Ectodermal cell (in vitro differentiated cells): ENCODE measurements at regions not wholly inside any gene's neighbourhood (a gene's known extent, or its start where the extent isn't known, plus 50 kb on each side); places are given as distances from the start of the nearest gene placed in this dataset.

Experiments
- H3K27ac ChIP-seq: 2 replicates; pipeline ENCODE4 v1.7.0; 2013; ENCODE audit warnings: mild to moderate bottlenecking, low read depth, low read length; ENCODE audit not compliant: insufficient read depth, poor library complexity, severe bottlenecking
- H3K27me3 ChIP-seq: 2 replicates; pipeline ENCODE4 v1.7.0; 2013; ENCODE audit warnings: mild to moderate bottlenecking, low read length; ENCODE audit not compliant: insufficient read depth, control insufficient read depth, poor library complexity, severe bottlenecking
- H3K36me3 ChIP-seq: one replicate; pipeline ENCODE4 v1.7.0; 2013; ENCODE audit warnings: low read length; ENCODE audit not compliant: control insufficient read depth, insufficient read depth
- H3K4me1 ChIP-seq: one replicate; pipeline ENCODE4 v1.7.0; 2013; ENCODE audit warnings: low read length; ENCODE audit not compliant: control insufficient read depth, insufficient read depth
- H3K4me3 ChIP-seq: 2 replicates; pipeline ENCODE4 v1.7.0; 2013; ENCODE audit warnings: low read depth, low read length, control low read depth; ENCODE audit not compliant: insufficient read depth
- H3K9me3 ChIP-seq: 2 replicates; pipeline ENCODE4 v1.7.0; 2013; ENCODE audit warnings: mild to moderate bottlenecking, low read length, moderate library complexity; ENCODE audit not compliant: control insufficient read depth
- WGBS, 2 experiments: methylation state at CpG; one replicate each; pipeline ENCODE4 v1.1.7; 2013; ENCODE audit warnings: missing lambda C conversion rate in 2 of 2; 5-methylcytosine and 5-hydroxymethylcytosine counted together

DNA sequence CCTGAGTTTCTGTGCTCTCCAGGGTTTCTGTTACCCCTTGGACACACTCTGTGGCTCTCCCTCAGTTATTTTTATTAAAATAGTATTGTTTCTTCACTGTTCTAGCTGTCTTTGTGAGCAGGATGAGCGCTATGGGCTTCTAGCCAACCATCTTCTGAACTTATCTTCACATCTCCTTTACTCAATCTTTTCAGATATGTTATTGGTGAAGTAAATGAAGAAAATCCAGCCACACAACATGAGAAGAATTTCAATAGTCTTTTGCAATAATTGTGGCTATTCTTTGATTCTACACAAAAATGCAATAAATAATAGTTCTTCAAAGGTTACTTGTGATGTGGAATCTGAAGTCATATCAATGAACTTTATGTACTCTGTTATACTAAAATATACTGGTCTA is 80.3 kb upstream of the CAMK1G start:
- Histone ChIP-seq H3K9me3 (no peaks in the 10 kb centered on the region), H3K4me3 (no peak overlapping the region), H3K27me3 (no peaks in the 10 kb centered on the region), H3K36me3 (no peaks in the 10 kb centered on the region), H3K4me1 (no peaks in the 10 kb centered on the region), H3K27ac (no peak overlapping the region)
- WGBS, 2 experiments, result no CpG with 5 or more reads among the region's 1 CpG

DNA sequence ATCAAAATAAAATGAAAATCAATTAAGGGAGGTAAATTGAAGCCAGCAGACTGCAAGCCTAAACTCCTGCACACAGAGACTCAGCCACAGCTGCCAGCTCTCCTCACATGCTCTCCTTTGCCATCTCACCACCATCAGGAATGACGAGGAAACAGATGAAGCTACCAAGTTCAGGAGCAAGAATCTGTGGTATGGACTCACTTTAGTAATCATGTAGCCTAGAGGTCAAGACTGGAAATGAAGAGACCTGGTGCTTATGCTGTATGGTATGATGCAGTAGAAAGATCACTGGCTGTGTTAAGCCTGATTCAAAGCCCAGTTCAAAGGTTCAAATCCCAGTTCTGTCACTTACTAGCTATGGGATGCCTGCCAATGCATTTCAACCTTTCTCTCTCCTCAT is 78.9 kb upstream of the CAMK1G start:
- H3K4me3 ChIP-seq, result no peak overlapping the region
- H3K27ac ChIP-seq, result no peak overlapping the region
- no peaks in the 10 kb centered on the region for H3K36me3 ChIP-seq
- H3K4me1 ChIP-seq, result no peaks in the 10 kb centered on the region
- H3K27me3 ChIP-seq, result no peaks in the 10 kb centered on the region
- WGBS, 2 experiments, result 88 to 89% methylated on average over 1 of the region's 1 CpG
- H3K9me3 ChIP-seq, result no peaks in the 10 kb centered on the region

DNA sequence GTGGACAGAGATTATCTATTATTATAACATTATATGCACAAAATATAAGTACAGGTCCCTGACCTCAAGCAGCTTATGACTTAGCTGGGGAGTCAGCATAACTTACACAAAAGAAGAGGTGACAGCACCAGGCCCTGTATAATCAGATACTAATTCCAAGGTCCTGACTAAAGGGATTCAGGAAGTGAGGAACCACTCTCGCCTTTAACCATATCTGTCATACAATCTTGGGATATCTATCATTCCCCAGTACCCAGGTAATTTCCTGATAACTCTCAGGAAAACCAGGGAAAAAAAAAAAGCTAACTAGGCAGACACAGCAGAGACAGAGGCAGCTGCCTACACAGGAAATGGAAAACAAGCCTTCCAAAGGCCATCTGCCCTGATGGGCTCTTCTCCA is 78.5 kb upstream of the CAMK1G start:
- H3K36me3 ChIP-seq, result no peaks in the 10 kb centered on the region
- H3K4me3 ChIP-seq, result no peak overlapping the region
- no peak overlapping the region for H3K27ac ChIP-seq
- WGBS, 2 experiments, result 80 to 100% methylated on average over 1 of the region's 1 CpG
- H3K27me3 ChIP-seq, result no peaks in the 10 kb centered on the region
- no peaks in the 10 kb centered on the region for H3K4me1 ChIP-seq
- H3K9me3 ChIP-seq, result no peaks in the 10 kb centered on the region

DNA sequence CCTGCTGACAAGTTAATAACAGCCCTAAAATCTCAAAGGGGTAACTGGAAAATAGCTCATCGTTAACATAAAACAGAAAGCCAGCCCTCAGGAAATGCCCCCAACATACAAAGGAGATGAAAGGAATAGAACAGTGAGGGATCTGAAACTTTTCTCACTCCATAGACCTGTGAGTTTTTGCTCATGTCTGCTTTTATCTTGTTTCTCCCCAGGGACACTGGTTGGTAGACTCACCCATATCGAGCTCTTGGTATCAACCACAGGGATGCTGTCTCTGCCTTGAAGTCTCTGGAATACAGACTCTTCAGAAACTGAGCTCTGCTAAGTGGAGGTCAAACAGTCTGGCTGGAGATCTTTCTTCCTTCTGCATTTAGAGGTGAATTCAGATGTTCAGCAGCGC is 77.4 kb upstream of the CAMK1G start:
- H3K4me1 ChIP-seq, result no peaks in the 10 kb centered on the region
- H3K27ac ChIP-seq, result no peak overlapping the region
- H3K9me3 ChIP-seq, result no peaks in the 10 kb centered on the region
- H3K27me3 ChIP-seq, result no peaks in the 10 kb centered on the region
- no peaks in the 10 kb centered on the region for H3K36me3 ChIP-seq
- 90 to 91% methylated on average over 3 of the region's 3 CpGs for WGBS, 2 experiments
- H3K4me3 ChIP-seq, result no peak overlapping the region

DNA sequence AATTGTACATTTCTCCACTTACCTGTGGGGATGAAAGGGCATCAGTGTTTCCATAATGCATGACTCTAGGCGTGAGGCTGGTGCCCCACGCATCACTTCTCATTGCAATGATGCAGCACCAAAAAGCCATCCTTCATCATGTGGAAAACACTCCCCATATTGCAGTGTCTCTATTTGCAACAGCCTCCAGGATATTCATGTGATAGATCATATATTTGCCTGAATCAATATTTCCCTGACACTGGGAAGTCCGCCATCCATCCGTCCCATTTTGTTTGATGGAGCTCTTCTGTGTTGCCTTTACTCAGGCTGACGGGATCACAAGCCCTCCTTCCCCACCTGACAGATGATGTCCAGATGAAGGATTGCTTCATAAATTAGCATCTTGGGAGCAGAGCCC is 74.5 kb upstream of the CAMK1G start:
- no peaks in the 10 kb centered on the region for H3K4me1 ChIP-seq
- H3K36me3 ChIP-seq, result no peaks in the 10 kb centered on the region
- no peaks in the 10 kb centered on the region for H3K27me3 ChIP-seq
- 94 to 97% methylated on average over 5 of the region's 5 CpGs for WGBS, 2 experiments
- no peak overlapping the region for H3K4me3 ChIP-seq
- no peaks in the 10 kb centered on the region for H3K9me3 ChIP-seq
- no peak overlapping the region for H3K27ac ChIP-seq

DNA sequence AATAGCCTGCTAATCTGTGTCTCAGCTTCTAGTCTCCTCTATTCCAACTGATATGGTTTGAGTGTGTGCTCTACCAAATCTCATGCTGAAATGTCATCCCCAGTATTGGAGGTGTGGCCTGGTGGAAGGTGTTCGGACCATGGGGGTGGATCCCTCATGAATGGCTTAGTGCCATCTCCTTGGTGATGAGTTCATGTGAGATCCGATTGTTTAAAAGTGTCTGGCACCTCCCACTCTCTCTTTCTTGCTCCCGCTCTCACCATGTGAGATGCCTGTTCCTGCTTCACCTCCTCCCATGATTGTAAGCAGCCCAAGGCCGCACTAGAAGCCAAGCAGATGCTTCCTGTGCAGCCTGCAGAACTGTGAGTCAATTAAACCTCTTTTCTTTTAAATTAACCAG is 73.5 kb upstream of the CAMK1G start:
- no peaks in the 10 kb centered on the region for H3K27me3 ChIP-seq
- H3K4me3 ChIP-seq, result no peak overlapping the region
- H3K9me3 ChIP-seq, result no peaks in the 10 kb centered on the region
- no peak overlapping the region for H3K27ac ChIP-seq
- H3K36me3 ChIP-seq, result no peaks in the 10 kb centered on the region
- H3K4me1 ChIP-seq, result no peaks in the 10 kb centered on the region
- 77 to 79% methylated on average over 4 of the region's 4 CpGs for WGBS, 2 experiments

DNA sequence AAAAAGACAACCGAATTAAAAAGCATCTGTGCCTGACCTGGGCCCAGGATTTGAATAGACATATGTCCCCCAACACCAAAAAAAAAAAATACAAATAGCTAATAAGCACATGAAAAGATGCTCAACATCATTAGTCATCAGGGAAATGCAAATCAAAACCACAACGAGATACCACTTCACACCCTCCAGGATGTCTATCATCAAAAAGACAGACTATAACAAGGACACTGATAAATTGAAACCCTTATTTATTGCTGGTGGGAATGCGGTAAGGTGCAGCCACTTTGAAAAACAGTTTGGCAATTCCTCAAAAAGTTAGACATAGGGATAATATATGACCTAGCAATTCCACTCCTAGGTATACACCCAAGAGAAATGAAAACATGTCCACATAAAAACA is 72.3 kb upstream of the CAMK1G start:
- Histone ChIP-seq H3K4me1 (no peaks in the 10 kb centered on the region), H3K27me3 (no peaks in the 10 kb centered on the region), H3K4me3 (no peak overlapping the region), H3K36me3 (no peaks in the 10 kb centered on the region), H3K9me3 (no peaks in the 10 kb centered on the region), H3K27ac (no peak overlapping the region)
- WGBS, 2 experiments, result 42 to 67% methylated on average over 2 to 3 of the region's 3 CpGs

DNA sequence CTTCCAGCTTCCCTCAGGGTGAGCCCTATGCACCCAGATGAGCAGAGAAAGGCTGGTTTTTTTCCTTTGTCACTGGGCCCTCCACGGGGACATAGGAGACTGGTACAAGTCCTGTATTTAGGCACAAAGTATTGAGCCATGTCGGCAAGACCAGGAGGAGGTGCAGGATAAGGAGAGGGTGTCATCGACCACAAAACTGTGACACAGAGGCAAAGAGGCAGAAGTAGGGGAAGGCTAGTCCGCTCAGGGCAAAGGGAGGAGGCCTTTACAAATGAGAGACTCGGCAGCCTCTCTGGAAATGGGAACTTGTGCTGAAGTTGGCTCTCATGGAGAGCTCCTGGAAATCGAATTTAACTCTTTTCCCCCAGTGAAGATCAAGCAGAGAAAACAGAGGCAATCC is 70.7 kb upstream of the CAMK1G start:
- Histone ChIP-seq H3K27ac (no peak overlapping the region), H3K4me3 (no peak overlapping the region), H3K36me3 (no peaks in the 10 kb centered on the region), H3K27me3 (no peaks in the 10 kb centered on the region), H3K4me1 (peaks cover 8% of the 10 kb centered on the region), H3K9me3 (no peaks in the 10 kb centered on the region)
- WGBS, 2 experiments, result 77 to 78% methylated on average over 6 of the region's 6 CpGs

DNA sequence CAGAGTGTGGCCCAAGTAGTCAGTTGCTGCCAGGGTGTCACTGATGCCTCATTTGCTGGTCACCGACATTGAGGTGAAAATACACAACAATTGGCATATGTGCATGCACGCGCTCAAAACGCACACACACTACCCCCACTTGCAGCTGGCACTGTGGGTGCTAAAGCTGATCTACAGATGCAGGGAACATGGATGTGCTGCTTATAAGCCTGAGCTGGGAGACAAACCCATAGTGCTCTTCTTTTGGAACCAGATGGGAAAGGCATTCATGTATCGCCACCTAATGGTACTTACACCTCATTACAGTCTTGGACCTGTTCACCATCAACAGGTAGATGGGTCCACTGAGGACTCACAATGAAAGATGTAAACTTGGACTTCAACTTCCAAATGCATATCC is 70.3 kb upstream of the CAMK1G start:
- H3K9me3 ChIP-seq, result no peaks in the 10 kb centered on the region
- H3K4me3 ChIP-seq, result no peak overlapping the region
- H3K4me1 ChIP-seq, result peaks cover 8% of the 10 kb centered on the region
- H3K36me3 ChIP-seq, result no peaks in the 10 kb centered on the region
- no peak overlapping the region for H3K27ac ChIP-seq
- WGBS, 2 experiments, result 64 to 70% methylated on average over 5 of the region's 5 CpGs
- H3K27me3 ChIP-seq, result no peaks in the 10 kb centered on the region

DNA sequence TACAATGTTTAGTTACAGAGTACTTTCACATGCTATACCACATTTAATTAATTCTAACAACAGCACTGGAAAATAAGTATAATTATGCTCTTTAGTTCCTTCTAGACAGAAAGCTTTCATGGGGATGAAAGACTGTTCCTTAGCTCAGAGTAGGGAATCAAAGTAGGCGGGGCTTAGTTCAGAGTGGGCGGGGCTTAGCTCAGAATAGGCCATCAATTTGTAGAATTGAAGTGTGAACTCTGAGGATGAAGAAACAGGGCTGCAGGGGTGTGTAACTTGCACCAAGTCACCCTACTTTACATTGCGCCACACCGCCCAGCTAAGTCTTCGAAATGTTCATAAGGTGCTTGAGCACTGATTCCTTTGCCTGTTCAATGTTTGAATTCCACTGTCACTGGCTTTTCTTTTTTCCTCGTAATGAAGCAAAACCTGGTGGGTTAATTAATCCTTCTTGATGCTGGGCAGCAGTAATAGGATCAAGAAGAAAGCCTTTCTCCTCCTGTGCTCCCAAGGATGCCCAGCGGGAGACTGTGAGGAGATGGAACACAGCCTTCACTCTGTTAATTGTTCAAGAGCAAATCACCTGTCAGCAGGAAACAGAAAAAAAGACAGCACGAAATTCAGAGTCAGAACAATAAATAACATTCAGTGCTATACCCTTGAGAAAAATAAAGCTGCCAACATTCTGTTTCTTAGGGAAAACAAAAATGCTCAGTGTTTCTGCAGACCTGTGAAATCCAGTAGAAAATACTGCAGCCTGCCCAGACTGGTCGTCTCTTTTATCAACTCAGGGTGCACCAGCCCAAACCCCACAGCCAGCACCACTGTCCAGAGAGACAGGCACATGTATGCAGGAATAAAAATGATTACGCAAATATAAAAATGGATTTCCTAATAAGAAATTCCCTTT is 66.5 kb upstream of the CAMK1G start:
- 60% methylated on average over 9 to 10 of the region's 10 CpGs for WGBS, 2 experiments
- Histone ChIP-seq H3K27ac (no peak overlapping the region), H3K27me3 (no peaks in the 10 kb centered on the region), H3K36me3 (no peaks in the 10 kb centered on the region), H3K9me3 (no peaks in the 10 kb centered on the region), H3K4me1 (peaks cover 8% of the 10 kb centered on the region), H3K4me3 (no peak overlapping the region)
